GM20431 (cell line): ENCODE measurements at regions not wholly inside any gene's neighbourhood (a gene's known extent, or its start where the extent isn't known, plus 50 kb on each side); places are given as distances from the start of the nearest gene placed in this dataset.
"Not testable (repeated sequence)": the region's sequence is repeated elsewhere in the genome, so short reads cannot be mapped to it uniquely, and the experiment has no call there.

ENCODE experiments used
- in situ Hi-C: fragments of 300-500 bp; cut with MseI, MboI; formaldehyde crosslinking; loops from one replicate; pipeline ENCODE4 v1.15.0; 2020; ENCODE audit warnings: low sequenced_read_pairs; ENCODE audit not compliant: unreplicated experiment

DNA sequence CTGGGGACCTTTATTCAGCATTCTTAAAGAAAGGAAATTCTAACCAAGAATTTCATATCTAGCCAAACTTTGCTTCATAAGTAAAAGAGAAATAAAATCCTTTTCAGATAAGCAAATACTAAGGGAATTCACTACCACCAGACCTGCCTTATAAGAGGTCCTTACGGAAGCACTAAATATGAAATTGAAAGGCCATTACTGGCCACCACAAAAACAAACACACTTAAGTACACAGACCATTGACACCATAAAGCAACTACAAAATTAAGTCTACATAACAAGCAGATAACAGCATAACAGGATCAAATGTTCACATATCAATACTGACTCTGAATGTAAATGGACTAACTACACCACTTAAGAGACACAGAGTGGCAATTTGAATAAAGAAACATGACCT lies 361.4 kb upstream of the POU5F2 start:
- in situ Hi-C loops, result no loop called here

- in situ Hi-C loops, result not testable (repeated sequence)
Measured at GRCh38 chr5:94097384-94097783, 356.0 kb upstream of the POU5F2 start.

GRCh38 chr5:94094793-94095441 lies 353.5 kb upstream of the POU5F2 start:
- in situ Hi-C loops, result no loop called here

- in situ Hi-C loops, result no loop called here
Measured at GRCh38 chr5:94093300-94093699, 351.9 kb upstream of the POU5F2 start.

DNA sequence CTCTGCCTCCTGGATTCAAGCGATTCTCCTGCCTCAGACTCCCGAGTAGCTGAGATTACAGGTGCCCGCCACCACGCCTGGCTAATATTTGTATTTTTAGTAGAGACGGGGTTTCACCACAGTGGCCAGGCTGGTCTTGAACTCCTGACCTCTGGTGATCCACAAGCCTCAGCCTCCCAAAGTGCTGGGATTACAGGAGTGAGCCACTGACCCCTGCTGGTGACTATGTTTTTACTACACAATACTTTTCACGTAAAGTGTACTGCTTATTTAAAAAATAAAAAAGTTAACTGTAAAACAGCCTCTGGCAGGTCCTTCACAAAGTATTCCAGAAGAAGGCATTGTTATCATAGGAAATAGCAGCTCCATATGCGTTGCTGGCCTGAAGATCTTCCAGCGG lies 345.2 kb upstream of the POU5F2 start:
- in situ Hi-C loops, result not testable (repeated sequence)

DNA sequence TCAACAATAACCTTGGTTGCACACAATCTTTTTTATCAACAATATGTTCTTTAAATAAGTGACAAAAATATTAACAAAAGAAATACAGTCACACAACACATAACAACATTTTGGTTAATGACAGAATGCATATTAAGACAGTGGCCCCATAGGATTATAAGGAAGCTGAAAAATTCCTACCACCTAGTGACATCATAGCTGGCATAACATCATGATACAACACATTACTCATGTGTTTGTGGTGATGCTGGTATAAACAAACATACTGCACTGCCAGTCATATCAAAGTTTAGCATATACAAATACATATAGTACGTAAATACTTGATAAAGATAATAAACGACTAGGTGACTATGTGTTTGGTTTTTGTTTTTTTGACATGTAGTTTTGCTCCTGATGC lies 344.8 kb upstream of the POU5F2 start:
- in situ Hi-C loops, result no loop called here

DNA sequence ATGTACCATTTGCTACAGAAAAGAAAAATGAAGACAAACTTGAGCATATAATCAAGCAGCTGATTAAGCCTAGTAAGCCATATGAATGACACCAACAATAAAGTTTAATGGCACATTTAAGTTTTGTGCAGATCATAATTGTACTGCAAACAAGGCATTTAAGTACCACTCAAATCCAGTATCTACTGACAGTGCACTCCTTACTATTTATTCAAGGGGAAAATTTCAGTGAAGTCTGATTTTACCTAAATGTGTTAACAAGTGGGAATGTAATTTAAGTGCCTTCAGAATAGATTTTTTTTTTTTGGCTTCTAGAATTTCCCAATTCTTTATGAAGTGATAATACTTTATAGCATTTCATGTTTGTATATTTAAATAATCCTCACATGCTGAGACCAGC lies 341.0 kb upstream of the POU5F2 start:
- in situ Hi-C loops, result no loop called here

DNA sequence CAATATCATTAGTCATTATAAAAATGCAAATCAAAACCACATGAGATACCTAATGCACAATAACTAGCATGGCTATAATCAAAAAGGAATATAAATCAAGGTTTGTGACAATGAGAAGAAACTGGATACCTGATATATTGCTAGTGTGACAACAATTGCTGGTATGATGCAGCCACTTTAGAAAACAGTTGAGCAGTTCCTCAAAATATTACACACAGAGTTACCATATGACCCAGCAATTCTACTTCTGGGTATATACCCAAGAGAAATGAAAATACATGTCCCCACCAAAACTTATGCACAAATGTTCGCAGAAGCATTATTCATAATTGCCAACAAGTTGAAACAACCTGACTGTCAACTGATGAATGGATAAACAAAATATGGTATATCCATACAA lies 339.7 kb upstream of the POU5F2 start:
- in situ Hi-C loops, result no loop called here

- in situ Hi-C loops, result no loop called here
Measured at GRCh38 chr5:94080390-94080789, 339.0 kb upstream of the POU5F2 start.

DNA sequence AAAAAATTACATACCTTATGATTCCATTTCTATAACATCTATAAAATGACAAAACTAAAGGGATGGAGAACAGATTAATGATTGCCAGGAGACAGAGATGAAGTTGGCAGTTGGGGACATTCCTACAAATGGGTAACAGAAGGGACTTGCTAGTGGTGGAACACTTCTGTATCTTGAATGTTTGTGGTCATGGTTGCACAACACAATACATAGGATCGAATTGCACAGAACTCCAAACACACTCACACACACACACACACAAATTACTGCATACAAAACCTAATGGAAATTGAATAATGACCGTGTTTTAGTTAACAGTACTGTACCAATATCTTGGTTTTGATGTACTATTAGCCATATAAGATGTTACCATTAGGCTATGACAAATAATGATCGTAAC lies 330.7 kb upstream of the POU5F2 start:
- in situ Hi-C loops, result no loop called here

GRCh38 chr5:94066437-94067207 lies 325.2 kb upstream of the POU5F2 start:
- in situ Hi-C loops, result no loop called here

DNA sequence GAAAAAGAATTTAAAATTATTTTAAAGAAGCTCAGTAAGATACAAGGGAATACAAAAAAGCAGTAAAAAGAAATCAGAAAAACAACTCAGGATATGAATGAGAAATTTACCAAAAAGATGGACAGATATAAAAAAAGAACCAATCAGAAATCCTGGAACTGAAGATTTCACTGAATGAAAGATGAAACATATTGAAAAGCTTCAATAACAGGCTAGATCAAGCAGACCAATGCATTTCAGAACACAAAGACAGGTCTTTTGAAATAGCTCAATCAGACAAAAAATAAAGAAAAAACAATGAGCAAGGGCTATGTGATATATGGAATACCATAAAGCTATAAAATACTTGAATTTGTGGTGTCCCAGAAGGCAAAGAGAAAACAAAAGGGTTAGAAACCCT lies 322.6 kb upstream of the POU5F2 start:
- in situ Hi-C loops, result no loop called here

- in situ Hi-C loops, result no loop called here
Measured at GRCh38 chr5:94057655-94058054, 316.3 kb upstream of the POU5F2 start.

GRCh38 chr5:94057217-94057616 lies 315.8 kb upstream of the POU5F2 start:
- in situ Hi-C loops, result no loop called here

- in situ Hi-C loops, result not testable (repeated sequence)
Measured at GRCh38 chr5:94049307-94049922, 308.0 kb upstream of the POU5F2 start.

- in situ Hi-C loops, result no loop called here
Measured at GRCh38 chr5:94045839-94046782, 304.7 kb upstream of the POU5F2 start.

DNA sequence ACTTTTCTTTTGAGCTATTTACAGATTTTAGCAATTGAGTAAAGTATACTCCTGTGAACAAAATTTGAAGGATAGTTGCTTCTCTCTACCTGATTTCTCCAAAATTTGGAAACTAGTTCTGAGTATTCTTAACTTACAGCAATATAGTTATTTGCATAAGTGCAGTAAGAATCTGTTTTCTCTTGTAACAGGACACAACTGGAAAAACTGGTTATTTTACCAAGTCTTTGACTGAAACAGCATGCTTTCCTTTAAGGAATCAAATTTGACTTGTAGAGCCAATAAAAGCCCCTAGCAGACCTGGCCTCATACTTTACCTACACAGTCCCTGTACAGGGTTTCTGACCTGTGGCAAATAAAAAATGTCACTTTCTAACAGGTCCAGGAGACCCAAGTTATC lies 301.9 kb upstream of the POU5F2 start:
- in situ Hi-C loops, result no loop called here

GRCh38 chr5:94040591-94041148 lies 299.3 kb upstream of the POU5F2 start:
- in situ Hi-C loops, result no loop called here

DNA sequence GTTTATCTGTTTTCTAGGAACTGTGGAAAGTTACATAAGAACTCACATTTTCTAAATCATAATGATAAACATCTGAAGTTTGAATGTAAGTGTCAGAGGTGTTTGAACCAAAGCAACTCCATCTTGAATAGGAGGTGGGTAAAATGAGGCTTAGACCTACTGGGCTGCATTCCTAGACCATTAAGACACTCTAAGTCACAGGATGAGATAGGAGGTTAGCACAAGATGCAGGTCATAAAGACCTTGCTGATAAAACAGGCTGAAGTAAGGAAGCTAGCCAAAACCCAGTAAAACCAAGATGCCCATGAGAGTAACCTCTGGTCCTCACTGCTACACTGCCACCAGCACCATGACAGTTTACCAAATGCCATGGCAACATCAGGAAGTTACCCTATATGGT lies 297.7 kb upstream of the POU5F2 start:
- in situ Hi-C loops, result no loop called here

GRCh38 chr5:94031631-94032030 lies 290.2 kb upstream of the POU5F2 start:
- in situ Hi-C loops, result no loop called here
